ENCODE measurements at regions not wholly inside any gene's neighbourhood (a gene's known extent, or its start where the extent isn't known, plus 50 kb on each side); places are given as distances from the start of the nearest gene placed in this dataset.
"Not testable (repeated sequence)": the region's sequence is repeated elsewhere in the genome, so short reads cannot be mapped to it uniquely, and the experiment has no call there.

DNA sequence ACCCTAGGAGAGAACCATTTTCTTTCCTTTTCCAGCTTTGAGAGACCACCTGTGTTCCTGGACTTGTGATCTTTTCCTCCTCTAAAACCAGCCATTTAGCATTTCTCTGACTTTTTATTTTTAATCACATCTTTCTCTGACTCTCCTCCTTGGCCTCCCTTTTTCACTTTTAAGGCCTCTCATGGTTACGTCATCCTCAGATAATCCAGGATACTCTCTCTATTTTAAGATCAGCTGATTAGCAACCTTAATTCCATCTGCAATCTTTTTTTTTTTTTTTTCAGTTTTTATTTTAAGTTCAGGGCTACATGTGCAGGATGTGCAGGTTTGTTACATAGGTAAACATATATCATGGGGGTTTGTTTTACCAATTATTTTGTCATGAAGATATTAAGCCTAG, 54.0 kb downstream of the RFPL4B start:
- no peak for DNase-seq (ENCODE audit: low read depth)

DNA sequence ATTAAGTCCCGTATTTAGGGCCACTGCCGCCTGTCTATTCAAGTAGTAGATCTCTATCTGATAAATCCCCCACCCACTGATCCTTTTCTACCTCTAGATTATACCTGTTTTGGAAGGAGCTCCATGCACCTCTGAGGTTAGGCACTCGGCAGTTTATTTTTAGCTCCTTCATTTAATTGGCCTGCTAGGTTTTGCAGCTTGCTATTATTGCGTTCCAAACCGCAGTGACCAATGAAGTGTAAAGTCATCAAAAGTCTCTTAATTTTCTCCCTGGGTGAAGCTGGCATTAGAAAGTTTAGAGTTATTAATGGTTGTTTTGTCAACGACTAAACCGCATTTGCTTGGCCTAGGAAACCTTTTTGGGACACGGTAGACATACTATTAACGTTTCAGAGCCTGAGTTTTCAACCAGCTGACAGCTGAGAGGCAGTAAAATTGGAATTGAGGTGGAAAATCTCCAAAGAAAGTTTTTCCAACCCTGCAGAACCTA, 60.0 kb downstream of the RFPL4B start:
- DNase-seq (ENCODE audit: low read depth) = no peak

DNA sequence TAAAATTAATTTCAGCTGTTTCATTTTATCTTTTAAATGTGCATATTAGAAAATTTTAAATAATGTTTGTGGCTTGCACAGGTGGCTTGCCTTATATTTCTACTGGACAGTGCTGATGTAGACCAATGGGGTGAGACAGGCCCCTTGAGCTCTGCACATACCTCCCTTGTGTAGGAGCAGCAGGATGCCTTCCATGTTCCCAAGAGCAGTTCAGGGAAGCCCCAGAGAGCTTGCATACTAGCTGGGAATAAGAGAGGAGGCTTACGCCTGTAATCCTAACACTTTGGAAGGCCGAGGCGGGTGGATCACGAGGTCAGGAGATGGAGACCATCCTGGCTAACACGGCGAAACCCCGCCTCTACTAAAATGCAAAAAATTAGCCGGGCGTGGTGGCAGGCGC, 61.4 kb downstream of the RFPL4B start:
- DNase-seq (ENCODE audit: low read depth) = no peak

DNA sequence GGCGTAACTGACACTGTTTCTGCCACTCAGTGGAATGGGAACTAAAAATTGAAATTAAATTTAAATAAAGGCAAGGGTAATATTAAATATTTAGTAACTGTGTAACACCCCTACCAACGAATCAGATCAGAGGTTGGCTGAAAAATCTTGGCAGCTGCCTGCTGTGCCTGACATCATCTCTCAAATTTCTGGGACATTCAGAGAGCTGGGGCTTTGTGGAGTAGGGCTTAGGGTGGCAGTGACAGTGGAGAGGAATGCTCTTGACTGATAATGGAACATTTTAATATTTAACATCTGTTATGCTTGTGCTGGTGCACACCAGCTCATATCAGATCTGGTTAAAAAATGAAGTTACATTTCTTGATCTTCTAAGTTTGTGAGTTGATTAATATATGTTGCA, 62.2 kb downstream of the RFPL4B start:
- DNase-seq (ENCODE audit: low read depth) = peak; percentile 39

DNA sequence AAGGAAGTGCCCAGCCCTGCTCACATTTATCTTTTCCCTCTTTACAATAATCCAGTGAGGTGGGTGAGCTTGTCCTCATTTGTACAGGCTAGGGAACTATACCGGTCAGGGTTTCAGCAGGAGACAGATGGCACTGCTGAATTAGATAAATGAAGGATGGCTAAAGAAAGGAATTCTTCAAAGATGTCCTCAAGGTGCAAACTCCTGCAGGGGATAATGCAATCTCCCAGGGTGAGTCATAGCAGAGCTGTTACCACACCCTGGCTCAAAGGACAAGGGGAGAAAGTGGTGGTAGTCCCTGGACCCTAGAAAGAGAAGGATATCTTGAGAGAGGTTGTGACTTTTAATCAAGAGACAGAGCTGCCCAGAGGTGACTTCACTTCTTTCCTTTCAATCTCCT, 66.7 kb downstream of the RFPL4B start:
- DNase-seq (ENCODE audit: low read depth) = peak; percentile 15

DNA sequence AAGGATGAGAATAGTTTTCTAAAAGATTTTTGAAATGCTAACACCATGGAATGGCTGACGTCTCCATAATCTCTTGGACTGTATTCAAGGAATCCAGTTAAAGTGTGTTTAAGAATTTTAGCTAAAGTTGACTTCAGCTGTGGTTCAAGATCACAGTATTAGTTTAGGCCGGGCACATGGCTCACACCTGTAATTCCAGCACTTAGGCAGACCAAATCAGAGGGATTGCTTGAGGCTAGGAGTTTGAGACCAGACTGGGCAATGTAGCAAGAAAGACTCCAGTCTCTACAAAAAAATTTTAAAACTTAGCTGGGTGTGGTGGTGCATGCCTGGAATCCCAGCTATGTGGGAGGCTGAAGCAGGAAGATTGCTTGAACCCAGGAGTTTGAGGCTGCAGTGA, 68.2 kb downstream of the RFPL4B start:
- DNase-seq (ENCODE audit: low read depth) = peak; percentile 24

DNA sequence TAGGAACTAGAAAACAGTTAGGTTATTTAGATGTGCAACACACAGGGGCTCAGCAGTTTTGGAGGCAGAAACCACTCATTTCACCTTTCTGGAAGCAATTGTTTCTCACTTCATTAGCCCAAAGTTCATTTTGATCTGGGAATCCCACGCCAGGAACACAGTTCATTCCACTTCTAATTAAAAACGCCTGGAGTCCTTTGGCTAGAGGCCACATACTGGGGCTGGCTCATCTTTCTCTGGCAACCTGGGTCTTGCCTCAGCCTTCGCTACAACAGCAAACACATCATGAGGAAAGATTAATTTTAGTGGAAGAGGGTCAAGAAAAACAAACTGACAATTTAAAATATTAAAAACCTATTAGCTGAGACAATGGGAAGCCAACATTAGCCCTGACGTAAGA, 69.7 kb downstream of the RFPL4B start:
- peak; percentile 22 for DNase-seq (ENCODE audit: low read depth)

DNA sequence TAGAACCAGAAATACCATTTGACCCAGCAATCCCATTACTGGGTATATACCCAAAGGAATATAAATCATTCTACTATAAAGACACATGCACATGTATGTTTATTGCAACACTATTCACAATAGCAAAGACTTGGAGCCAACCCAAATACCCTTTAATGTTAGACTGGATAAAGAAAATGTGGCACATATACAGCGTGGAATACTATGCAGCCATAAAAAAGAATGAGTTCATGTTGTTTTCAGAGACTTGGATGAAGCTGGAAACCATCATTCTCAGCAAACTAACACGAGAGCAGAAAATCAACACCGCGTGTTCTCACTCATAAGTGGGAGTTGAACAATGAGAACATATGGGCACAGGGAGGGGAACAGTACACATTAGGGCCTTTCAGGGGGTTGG, 79.9 kb downstream of the RFPL4B start:
- not testable (repeated sequence) for DNase-seq (ENCODE audit: low read depth)

DNA sequence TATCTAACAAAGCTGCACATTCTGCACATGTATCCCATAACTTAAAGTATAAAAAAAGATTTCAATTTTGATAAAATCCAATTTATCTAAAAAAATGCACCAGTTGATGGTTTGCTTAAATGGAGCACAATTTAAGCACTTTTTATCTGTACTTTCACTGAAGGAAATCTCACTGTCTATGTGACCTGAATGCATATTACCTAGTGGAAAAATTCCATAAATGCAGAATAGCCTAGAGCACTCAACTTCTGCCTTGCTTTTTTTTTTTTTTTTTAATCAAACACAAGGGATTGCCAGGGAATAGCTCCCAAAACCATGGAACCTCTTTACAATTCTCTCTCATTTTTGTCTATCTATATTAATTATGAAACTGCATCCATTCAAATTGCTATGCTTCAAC, 80.4 kb downstream of the RFPL4B start:
- DNase-seq (ENCODE audit: low read depth) = no peak

DNA sequence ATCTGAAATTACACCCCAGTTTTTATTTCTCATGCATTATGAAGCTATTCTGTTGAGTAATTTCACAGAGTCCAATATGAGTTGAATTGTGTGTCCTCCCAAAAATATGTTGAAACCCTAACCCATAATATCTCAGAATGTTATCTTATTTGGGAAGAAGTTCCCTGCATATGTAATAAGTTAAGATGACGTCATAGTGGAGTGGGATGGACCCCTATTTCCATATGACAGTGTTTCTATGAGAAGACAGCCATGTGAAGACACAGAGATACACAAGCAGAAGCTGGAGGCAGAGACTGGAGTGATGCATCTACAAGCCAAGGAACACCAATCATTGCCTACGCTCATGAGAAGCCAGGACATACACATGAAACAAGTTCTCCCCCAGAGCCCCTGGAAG, 81.3 kb downstream of the RFPL4B start:
- no peak for DNase-seq (ENCODE audit: low read depth)

DNA sequence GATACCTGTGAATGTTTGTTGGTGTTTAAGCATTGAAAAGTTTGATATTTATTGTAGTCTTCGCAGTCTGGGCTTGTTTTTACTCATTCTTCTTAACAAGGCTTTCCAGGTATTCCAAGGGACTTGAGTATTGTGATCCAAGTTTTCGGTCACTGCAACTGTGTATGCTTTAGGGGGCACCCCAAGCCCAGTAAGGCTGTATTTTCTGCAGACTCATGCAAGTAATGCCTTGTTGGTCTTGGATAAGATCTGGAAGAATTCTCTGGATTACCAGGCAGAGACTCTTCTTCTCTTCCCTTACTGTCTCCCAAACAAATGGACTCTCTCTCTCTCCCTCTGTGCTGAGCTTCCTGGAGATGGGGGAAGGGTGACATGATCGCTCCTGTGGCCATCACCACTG, 82.1 kb downstream of the RFPL4B start:
- DNase-seq (ENCODE audit: low read depth) = peak; percentile 19

DNA sequence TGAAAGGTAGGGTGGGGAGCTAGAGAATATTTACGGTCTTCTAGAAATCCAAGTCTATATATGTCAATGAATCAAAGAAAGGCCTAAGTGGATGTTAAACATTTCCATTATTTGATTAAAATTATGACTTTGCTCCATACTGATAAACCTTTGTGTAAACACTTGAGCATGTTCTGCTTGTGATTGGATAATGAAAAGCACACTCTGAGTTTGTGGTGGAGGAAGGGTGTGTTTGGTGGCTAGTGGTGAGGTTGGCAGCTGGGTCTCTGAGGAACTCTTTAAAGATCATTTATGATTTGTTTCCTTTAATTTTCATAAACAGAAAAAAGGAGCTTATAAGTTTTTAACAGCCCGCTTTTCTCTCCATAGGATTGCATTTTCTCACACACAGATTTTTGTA, 84.7 kb downstream of the RFPL4B start:
- DNase-seq (ENCODE audit: low read depth) = no peak

DNA sequence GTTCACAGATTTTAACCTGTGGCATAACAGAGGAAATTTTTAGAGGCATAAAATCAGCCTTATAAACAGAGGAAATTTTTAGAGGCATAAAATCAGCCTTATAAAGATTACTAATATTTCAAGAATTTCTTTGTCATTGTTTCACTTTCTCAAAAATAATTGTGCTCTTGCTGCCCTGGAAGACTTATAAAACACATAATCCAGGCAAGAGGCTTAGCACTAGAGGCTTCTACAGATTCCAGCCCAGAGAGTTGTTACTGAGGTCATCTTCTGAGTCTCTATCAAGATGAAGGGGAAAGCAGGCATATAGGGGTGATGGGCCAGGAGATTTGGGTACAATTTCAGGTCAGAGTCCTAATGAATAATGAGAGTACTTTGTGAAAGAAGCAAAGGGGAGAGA, 85.7 kb downstream of the RFPL4B start:
- peak; percentile 28 for DNase-seq (ENCODE audit: low read depth)

DNA sequence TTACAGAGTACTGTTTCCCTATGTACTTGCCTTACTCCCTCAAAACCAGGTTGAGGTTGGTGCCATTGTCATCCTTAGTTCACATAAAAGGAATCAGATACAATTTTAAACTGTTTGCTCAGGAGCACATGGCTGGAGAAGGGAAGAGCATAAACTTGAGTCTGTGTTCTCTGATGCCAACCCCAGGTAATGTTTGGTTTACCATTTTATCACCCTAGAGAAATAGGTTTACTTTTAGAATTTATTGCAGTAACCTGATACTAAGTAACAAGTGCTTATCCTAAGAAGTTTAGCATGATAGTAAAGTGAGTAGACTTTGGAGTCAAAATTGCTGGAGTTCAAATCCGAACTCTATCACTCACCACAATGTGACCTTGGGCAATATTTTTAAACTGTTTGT, 86.3 kb downstream of the RFPL4B start:
- DNase-seq (ENCODE audit: low read depth) = no peak

DNA sequence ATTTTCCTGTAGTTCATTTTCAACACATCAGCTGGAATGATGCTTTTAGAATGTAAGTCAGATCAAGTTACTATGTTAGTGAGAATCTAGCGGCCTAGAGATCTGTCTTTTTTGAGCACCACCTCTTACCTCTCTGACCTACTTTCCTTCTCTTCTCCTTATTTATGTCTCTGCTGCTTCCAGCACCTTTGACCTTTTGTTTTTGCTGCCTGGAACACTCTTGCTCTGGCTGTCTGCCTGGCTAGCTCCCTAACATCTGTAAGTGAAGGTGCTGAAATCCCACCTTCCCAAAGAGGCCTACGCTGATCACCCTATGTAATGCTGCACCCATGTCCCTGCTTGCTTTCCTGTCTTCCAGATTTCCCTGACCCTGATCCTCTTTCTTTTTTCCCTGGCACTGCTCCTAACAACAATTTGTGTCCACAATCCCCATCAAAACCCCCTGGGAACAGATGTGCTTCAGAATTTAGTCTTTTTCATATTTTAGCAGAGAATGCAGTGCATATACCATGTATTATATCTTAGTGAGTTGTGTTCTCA, 87.8 kb downstream of the RFPL4B start:
- DNase-seq (ENCODE audit: low read depth) = no peak

DNA sequence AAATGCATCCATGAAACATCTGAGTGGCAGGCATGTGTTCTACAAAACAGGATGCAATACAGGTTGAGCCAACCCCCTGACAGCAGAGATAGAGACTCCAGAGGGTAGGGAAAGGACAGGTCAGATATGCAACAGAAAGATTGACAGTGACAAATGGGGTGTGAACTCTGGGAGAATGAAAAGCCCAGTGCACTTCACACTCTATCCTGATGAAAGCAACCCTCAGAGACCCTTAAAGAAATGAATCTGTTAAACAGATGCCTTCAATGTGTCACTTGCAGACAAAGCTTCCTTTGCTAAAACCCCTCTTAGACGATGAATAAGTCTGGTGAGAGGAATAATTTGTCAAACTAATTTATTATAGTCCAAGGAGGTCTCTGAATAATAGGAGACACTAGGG, 89.9 kb downstream of the RFPL4B start:
- no peak for DNase-seq (ENCODE audit: low read depth)

DNA sequence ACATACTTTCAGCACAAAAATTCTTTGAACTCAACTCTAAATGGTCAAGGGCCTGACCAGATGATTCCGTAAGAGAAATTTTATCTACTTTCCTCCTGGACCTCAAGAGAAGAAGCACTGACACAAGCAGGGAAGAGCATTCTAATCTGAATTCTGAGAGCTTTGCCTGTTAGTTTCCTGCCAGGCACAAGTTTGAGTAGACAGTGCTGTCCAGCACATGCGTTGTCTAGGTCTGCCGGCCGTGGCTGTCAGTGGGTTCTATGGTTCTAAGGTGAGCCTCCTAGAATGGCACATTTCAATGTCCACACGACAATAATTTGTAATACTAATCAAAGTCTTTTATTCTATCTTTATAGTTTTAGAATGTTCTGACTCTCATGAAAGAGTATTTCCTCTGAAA, 91.9 kb downstream of the RFPL4B start:
- peak; percentile 35 for DNase-seq (ENCODE audit: low read depth)

DNA sequence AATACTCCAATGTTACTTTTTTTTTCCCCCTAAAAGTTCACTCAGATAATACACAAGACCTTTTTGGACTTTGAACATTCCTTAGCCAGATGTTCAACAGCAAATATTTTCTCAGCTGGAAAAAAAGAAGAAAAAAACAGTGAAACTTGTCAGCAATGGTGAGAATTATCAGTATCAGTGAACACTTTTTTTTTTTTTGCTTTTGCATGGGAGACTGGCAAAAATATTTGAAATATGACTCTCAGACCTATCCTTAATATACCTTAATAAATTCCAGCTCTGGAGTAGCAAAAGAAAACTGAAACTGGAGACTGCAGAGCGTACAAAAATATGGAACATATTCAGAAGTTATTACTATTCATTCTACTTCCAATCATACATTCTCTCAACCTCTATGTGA, 92.3 kb downstream of the RFPL4B start:
- peak; percentile 31 for DNase-seq (ENCODE audit: low read depth)

DNA sequence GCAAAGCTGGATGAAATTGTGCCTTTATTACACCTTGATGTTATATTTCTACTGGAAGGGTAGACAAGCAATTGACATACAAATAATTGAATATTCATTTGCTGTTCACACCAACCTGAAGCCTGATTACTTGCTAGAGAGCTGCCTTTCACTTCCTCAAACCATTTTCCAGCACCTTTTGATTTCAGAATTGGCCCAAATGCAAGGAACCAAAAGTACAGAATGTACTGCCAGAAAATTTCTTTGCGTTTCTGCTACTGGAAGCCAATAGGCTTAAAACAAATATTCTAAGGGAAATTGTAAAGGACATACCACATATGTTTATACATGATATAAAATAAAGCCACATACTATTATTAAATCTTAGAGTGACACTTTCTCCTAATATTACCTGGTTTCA, 94.5 kb downstream of the RFPL4B start:
- DNase-seq (ENCODE audit: low read depth) = peak; percentile 55

DNA sequence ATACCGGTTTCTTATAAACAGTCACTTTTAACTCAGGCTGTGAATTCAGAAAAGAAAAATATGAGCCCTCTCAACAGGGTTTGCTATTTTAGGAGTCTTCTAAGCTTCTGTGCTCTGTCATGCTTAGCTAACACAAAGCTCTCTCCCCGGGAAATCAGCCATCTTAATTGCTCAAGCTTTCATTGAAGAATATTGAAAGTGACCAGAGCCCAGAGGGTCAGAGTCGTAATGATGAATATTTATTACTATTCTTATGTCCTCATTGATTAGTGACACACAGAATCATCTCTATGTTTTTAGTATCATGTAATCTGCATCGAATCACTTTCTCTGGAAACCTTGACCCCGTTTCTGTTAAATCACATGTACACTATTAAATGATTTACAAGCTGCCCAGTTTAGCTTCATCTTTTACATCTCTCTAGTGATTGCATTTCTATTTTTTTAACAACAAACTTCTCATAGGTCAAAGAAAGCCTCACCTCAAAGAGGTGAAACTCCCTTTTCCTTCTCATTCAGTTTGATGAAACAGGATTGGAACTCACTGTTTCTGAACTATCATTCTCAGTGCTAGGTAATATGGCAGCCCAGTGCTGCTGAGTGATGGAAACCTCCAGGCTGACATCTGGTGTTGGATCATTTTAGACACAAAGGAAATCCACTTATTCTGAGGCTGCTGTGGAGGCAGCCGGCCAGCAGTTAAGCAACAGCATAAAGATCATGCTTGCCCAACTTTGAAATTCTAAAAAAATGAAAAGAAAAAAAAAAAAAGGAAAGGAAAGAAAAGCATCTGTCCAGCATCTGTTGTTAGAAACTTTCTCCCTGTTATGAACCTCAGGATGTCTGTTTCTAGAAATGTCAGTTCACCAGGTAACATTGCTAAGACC, 96.3 kb downstream of the RFPL4B start:
- DNase-seq (ENCODE audit: low read depth) = peak; percentile 91

DNA sequence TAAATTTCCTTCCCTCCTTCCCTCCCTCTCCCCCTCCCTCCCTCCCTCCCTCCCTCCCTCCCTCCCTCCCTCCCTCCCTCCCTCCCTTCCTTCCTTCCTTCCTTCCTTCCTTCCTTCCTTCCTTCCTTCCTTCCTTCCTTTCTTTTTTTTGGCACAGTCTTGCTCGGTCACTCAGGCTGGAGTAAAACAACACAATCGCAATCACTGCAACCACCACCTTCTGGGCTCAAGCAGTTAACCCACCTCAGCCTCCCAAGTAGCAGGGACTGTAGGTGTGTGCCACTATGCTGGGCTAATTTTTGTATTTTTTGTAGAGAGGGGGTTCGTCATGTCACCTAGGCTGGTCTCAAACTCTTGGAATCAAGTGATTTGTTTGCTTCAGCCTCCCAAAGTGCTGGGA, 101.7 kb downstream of the RFPL4B start:
- not testable (repeated sequence) for DNase-seq (ENCODE audit: low read depth)

DNA sequence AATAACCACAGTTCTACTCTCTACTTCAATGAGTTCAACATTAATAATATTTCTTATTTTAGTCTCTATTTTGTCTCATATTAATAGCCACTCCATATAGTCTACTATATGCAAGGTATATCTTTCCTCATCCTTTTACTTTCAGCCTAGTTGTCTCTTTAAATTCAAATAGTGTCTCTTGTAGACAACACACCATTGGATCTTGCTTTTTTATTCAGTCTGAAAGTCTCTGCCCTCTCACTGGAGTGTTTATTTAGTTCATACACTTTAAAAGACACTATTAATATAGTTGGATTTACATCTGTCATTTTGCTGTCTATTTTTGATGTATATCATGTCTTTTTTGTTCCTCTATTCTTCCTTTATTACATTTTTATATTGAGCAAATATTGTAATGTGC, 103.5 kb downstream of the RFPL4B start:
- no peak for DNase-seq (ENCODE audit: low read depth)

DNA sequence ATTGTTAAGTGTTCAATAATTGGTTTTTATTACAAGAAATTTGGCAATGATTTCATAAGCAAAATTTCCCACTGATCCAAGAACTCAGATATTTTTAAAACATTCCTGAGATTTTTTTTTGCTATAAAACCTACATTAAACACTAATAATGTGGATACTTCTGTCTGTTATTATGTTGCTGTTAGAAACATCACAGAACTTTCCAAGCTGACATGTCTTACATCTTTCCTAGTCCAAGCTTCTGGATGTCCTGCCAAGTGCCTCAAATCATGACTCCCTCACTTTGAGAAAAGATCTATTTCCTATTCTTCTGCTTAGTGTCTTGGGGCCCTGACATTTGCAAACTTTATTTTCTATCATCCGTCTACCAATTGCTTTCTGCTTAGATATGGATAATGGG, 110.8 kb downstream of the RFPL4B start:
- DNase-seq (ENCODE audit: low read depth) = no peak
